A549 (cell line): ENCODE measurements at regions not wholly inside any gene's neighbourhood (a gene's known extent, or its start where the extent isn't known, plus 50 kb on each side); places are given as distances from the start of the nearest gene placed in this dataset.
"Not testable (repeated sequence)": the region's sequence is repeated elsewhere in the genome, so short reads cannot be mapped to it uniquely, and the experiment has no call there.

Experiments
- ATAC-seq, 2 experiments: fragments of 200-7000 bp in 1 of 2; fragments of >200 bp in 1 of 2; cut with Nextera tagmentation in 1 of 2; cut with Tn5 transposase in 1 of 2; 3 replicates each; pipeline versions ENCODE4 v1.8.0 to v1.9.1; 2018 to 2020; ENCODE audit warnings: mild to moderate bottlenecking in 1 of 2, moderate library complexity in 1 of 2
- CTCF ChIA-PET: fragments of 300-600 bp; sonication (Branson Sonifier 250); formaldehyde crosslinking; extraction: SDS; loops from one replicate; lab custom pipeline; 2021; ENCODE audit warnings: antibody characterized with exemption, inconsistent platforms; lab: Yijun Ruan, JAX
- POLR2A ChIA-PET: fragments of 350-600 bp; formaldehyde crosslinking; extraction: SDS; loops from one replicate; lab custom pipeline; 2021; ENCODE audit warnings: antibody characterized with exemption, inconsistent platforms; lab: Yijun Ruan, JAX
- DNase-seq, 2 experiments: peaks; one replicate each; pipeline versions ENCODE4 v3.0.0 to v3.0.0-alpha.2; 2011 to 2016; ENCODE audit warnings: low read depth in 1 of 2, low spot score in 1 of 2
- FAIRE-seq: peaks from 2 replicates; lab custom pipeline; 2011; peaks lifted over from hg19 to GRCh38; lab: Jason Lieb, UNC
- H3K27ac ChIP-seq, 2 experiments: fragments of >200 bp; sonication (Bioruptor Twin); formaldehyde crosslinking; 3 replicates each; pipeline ENCODE4 v1.5.1; 2016 to 2017
- H3K4me1 ChIP-seq: fragments of >200 bp; sonication (Bioruptor Twin); formaldehyde crosslinking; 3 replicates; pipeline ENCODE4 v1.6.1; 2016
- H3K4me2 ChIP-seq: fragments of >200 bp; sonication (Bioruptor Twin); formaldehyde crosslinking; 3 replicates; pipeline ENCODE4 v1.6.1; 2016
- H3K4me3 ChIP-seq: fragments of >200 bp; sonication (Bioruptor Twin); formaldehyde crosslinking; 3 replicates; pipeline ENCODE4 v1.5.1; 2016
- H3K9me3 ChIP-seq: fragments of >200 bp; sonication (Bioruptor Twin); formaldehyde crosslinking; 3 replicates; pipeline ENCODE4 v1.6.1; 2016
- ATOH8 ChIP-seq: fragments of 250-450 bp; sonication (Bioruptor Pico); IDR thresholded peaks from 2 replicates; pipeline ENCODE4 v1.5.0; 2020; ENCODE audit warnings: low read depth, mild to moderate bottlenecking, moderate library complexity
- BCL3 ChIP-seq: fragments of >200 bp; sonication (Bioruptor Twin); formaldehyde crosslinking; IDR thresholded peaks from 3 replicates; pipeline ENCODE4 v1.6.1; 2016
- EHMT2 ChIP-seq: fragments of 200-600 bp; sonication (generic); IDR thresholded peaks from 2 replicates; pipeline ENCODE4 v1.6.1; 2016; ENCODE audit warnings: antibody characterized with exemption, low read depth, mild to moderate bottlenecking, moderate library complexity
- ELK1 ChIP-seq: fragments of 150-350 bp; IDR thresholded peaks from 2 replicates; pipeline ENCODE4 v1.6.1; 2014; ENCODE audit warnings: low read depth, mild to moderate bottlenecking, low read length
- ESRRA ChIP-seq: fragments of 150-350 bp; IDR thresholded peaks from 2 replicates; pipeline ENCODE4 v1.6.1; 2014; ENCODE audit warnings: mild to moderate bottlenecking, low read length, borderline replicate concordance
- FOSL2 ChIP-seq, 2 experiments: fragments of 450-650 bp in 1 of 2; fragments of >200 bp in 1 of 2; sonication (Bioruptor Twin) in 1 of 2; formaldehyde crosslinking; IDR thresholded peaks; 2 replicates each; pipeline versions ENCODE4 v1.5.0 to v1.6.1; 2016 to 2020; ENCODE audit warnings: mild to moderate bottlenecking in 1 of 2, moderate library complexity in 1 of 2
- FOXS1 ChIP-seq: fragments of 250-450 bp; sonication (Bioruptor Pico); IDR thresholded peaks from 2 replicates; pipeline ENCODE4 v1.5.0; 2020; ENCODE audit warnings: mild to moderate bottlenecking, moderate library complexity
- HDAC2 ChIP-seq: fragments of 200-600 bp; sonication (generic); IDR thresholded peaks from 2 replicates; pipeline ENCODE4 v1.6.1; 2016
- HEYL ChIP-seq: fragments of 250-450 bp; sonication (Bioruptor Pico); IDR thresholded peaks from 2 replicates; pipeline ENCODE4 v1.8.0; 2021; ENCODE audit warnings: mild to moderate bottlenecking, moderate library complexity
- JUNB ChIP-seq: fragments of >200 bp; sonication (Bioruptor Twin); formaldehyde crosslinking; IDR thresholded peaks from 2 replicates; pipeline ENCODE4 v1.6.1; 2016
- MAFK ChIP-seq: fragments of 450-650 bp; IDR thresholded peaks from 2 replicates; pipeline ENCODE4 v1.6.1; 2014; ENCODE audit not compliant: partially characterized antibody
- MAZ ChIP-seq: fragments of 150-350 bp; IDR thresholded peaks from 2 replicates; pipeline ENCODE4 v1.6.1; 2014; ENCODE audit warnings: antibody characterized with exemption, low read depth, low read length, borderline replicate concordance
- NFE2L2 ChIP-seq: fragments of 150-350 bp; conservative IDR thresholded peaks from 2 replicates; pipeline ENCODE4 v1.6.1; 2014; ENCODE audit warnings: low read length
- PHF8 ChIP-seq: fragments of 200-600 bp; sonication (generic); IDR thresholded peaks from 2 replicates; pipeline ENCODE4 v1.6.1; 2016; ENCODE audit warnings: low read depth, mild to moderate bottlenecking, antibody characterized with exemption, moderate library complexity, borderline replicate concordance
- POLR2A ChIP-seq: IDR thresholded peaks from 2 replicates; pipeline ENCODE4 v1.6.1; 2012; ENCODE audit warnings: mild to moderate bottlenecking, low read length
- REST ChIP-seq: fragments of 200-600 bp; sonication (generic); IDR thresholded peaks from 2 replicates; pipeline ENCODE4 v1.6.1; 2016; ENCODE audit warnings: antibody characterized with exemption, mild to moderate bottlenecking, moderate library complexity
- USF2 ChIP-seq: fragments of 450-650 bp; IDR thresholded peaks from 2 replicates; pipeline ENCODE4 v1.6.1; 2014; ENCODE audit warnings: antibody characterized with exemption
- ZFP36 ChIP-seq: fragments of 450-650 bp; IDR thresholded peaks from 2 replicates; pipeline ENCODE4 v1.6.1; 2014; ENCODE audit warnings: borderline replicate concordance; ENCODE audit not compliant: partially characterized antibody
- WGBS: methylation state at CpG from one replicate; pipeline ENCODE4 v1.1.6; 2017; ENCODE audit errors: missing lambda C conversion rate; 5-methylcytosine and 5-hydroxymethylcytosine counted together

GRCh38 chr4:19472666-19473065, 779.0 kb upstream of the SLIT2 start:
- WGBS: 0% methylated on average over 1 of the region's 1 CpG
- no peak for DNase-seq
- no peak for FAIRE-seq
- H3K9me3 ChIP-seq: no peaks in the 10 kb centered on the region
- H3K4me2 ChIP-seq: no peak overlapping the region
- no peak overlapping the region for H3K27ac ChIP-seq
- ATAC-seq: no peak
- POLR2A ChIA-PET: no interaction called here
- TF ChIP-seq USF2: no peak
- TF ChIP-seq FOSL2 (IDR thresholded peaks at IDR 0.05): no peak
- no peak for TF ChIP-seq FOSL2 (CRISPR knock-in tag; IDR thresholded peaks at IDR 0.05)
- TF ChIP-seq REST: no peak
- no peak for TF ChIP-seq POLR2A
- TF ChIP-seq JUNB: no peak
- TF ChIP-seq MAZ: no peak
- TF ChIP-seq HEYL: no peak
- no peak for TF ChIP-seq FOXS1 (CRISPR knock-in tag)
- no peaks in the 10 kb centered on the region for H3K4me1 ChIP-seq
- CTCF ChIA-PET: no interaction called here
- H3K4me3 ChIP-seq: no peak overlapping the region

GRCh38 chr4:19470001-19470400, 781.7 kb upstream of the SLIT2 start:
- CTCF ChIA-PET, FAIRE-seq, H3K4me2 ChIP-seq, DNase-seq, H3K4me1 ChIP-seq, H3K4me3 ChIP-seq, ATAC-seq, H3K27ac ChIP-seq, POLR2A ChIA-PET, H3K9me3 ChIP-seq: not testable (repeated sequence)
- 2% methylated on average over 5 of the region's 5 CpGs for WGBS

- Histone ChIP-seq H3K4me1 (no peaks in the 10 kb centered on the region), H3K4me2 (no peak overlapping the region), H3K4me3 (no peak overlapping the region), H3K9me3 (no peaks in the 10 kb centered on the region), H3K27ac (no peak overlapping the region)
- ATAC-seq: no peak
- DNase-seq: no peak
- no peak for FAIRE-seq
- ChIA-PET POLR2A (no interaction called here), CTCF (no interaction called here)
- 0% methylated on average over 1 of the region's 1 CpG for WGBS
- TF ChIP-seq ATOH8 (CRISPR knock-in tag): no peak
- no peak for TF ChIP-seq ELK1
- TF ChIP-seq REST: no peak
- no peak for TF ChIP-seq ZFP36
- no peak for TF ChIP-seq EHMT2
- TF ChIP-seq MAFK: no peak
- no peak for TF ChIP-seq HDAC2
- TF ChIP-seq NFE2L2: no peak
- no peak for TF ChIP-seq ESRRA
- TF ChIP-seq HEYL: no peak
- TF ChIP-seq BCL3: no peak
- TF ChIP-seq PHF8: no peak
These were observed 789.6 kb upstream of the SLIT2 start for GRCh38 chr4:19462117-19462516.
